ENCODE measurements at regions not wholly inside any gene's neighbourhood (a gene's known extent, or its start where the extent isn't known, plus 50 kb on each side); places are given as distances from the start of the nearest gene placed in this dataset.

DNA sequence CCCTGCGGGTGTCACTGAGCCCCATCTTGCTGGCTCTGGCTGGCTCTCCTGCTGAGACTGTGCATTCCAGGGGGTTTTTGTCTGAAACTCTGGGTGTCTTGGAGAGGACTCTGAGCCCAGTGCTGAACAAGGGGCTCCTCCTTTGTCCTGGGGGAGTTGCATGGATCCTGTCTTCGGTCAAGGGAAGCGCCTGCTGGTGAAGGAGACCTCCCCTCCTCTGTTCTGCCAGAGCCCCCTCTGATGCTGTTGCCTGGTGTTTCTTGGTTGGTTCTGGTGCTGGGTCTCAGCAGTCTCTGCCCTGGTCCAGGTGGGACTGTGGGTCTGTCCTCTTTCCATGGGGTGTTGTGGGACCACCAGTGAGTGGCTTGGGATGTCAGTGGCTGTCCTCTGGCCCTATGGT is 380.9 kb downstream of the TMEM121 start:
- TF ChIP-seq, protein P1, sequence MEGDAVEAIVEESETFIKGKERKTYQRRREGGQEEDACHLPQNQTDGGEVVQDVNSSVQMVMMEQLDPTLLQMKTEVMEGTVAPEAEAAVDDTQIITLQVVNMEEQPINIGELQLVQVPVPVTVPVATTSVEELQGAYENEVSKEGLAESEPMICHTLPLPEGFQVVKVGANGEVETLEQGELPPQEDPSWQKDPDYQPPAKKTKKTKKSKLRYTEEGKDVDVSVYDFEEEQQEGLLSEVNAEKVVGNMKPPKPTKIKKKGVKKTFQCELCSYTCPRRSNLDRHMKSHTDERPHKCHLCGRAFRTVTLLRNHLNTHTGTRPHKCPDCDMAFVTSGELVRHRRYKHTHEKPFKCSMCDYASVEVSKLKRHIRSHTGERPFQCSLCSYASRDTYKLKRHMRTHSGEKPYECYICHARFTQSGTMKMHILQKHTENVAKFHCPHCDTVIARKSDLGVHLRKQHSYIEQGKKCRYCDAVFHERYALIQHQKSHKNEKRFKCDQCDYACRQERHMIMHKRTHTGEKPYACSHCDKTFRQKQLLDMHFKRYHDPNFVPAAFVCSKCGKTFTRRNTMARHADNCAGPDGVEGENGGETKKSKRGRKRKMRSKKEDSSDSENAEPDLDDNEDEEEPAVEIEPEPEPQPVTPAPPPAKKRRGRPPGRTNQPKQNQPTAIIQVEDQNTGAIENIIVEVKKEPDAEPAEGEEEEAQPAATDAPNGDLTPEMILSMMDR (IDR thresholded peaks at IDR 0.05) = no peak
- TF ChIP-seq POLR2A (IDR thresholded peaks at IDR 0.05) = no peak
